ENCODE measurements at regions not wholly inside any gene's neighbourhood (a gene's known extent, or its start where the extent isn't known, plus 50 kb on each side); places are given as distances from the start of the nearest gene placed in this dataset.

DNA sequence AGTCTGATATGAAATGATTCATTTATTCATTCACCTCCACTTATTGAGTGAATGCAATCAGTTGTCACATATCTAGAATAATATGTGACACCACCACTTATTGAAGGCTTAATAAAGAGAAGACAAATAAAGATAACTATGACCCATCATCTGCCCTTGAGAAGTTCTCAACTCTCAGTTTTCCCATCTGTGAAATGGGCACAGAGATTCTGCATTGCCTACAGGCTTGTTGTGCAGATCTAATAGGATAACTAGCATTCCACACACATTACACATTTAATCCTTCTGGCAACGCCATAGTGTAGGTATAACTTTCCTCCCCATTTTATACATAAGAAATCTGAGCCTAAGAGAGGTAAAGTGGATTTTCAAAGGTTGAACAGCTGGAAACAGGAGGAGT, 84.2 kb upstream of the FICD start:
- H3K9me3 Mint-ChIP-seq = no peaks in the 10 kb centered on the region; the same call in 2 of the 3 replicates
- Histone ChIP-seq H3F3A (replicated peaks; ENCODE audit: low read depth) (no peaks in the 10 kb centered on the region), H3K27me3 (ENCODE audit: insufficient read depth) (no peaks in the 10 kb centered on the region), H3K79me2 (replicated peaks; ENCODE audit: insufficient read depth) (no peaks in the 10 kb centered on the region), H3K36me3 (ENCODE audit: insufficient read depth) (no peaks in the 10 kb centered on the region), H3K4me2 (no peak overlapping the region), H3K27ac (ENCODE audit: low read depth) (no peak overlapping the region), H3K9me2 (ENCODE audit: insufficient read depth) (0 out of 2 replicates have a peak, but pooled peaks cover under 1% of the 10 kb centered on the region), H3K4me3 (no peak overlapping the region), H3K4me1 (ENCODE audit: insufficient read depth) (no peaks in the 10 kb centered on the region), H2AFZ (no peak overlapping the region), H4K20me1 (replicated peaks; ENCODE audit: insufficient read depth) (no peaks in the 10 kb centered on the region)
- ATAC-seq (no peak), DNase-seq (ENCODE audit: low spot score) (no peak)
- H3K27ac Mint-ChIP-seq = no peak overlapping the region
- H3K4me1 Mint-ChIP-seq = peaks cover 2% of the 10 kb centered on the region; the same call in 1 of the 3 replicates
- H3K36me3 Mint-ChIP-seq (ENCODE audit: low read depth) = peaks cover 3% of the 10 kb centered on the region; the same call in 1 of the 3 replicates
- H3K27me3 Mint-ChIP-seq (ENCODE audit: insufficient read depth, low read depth, poor library complexity) = peaks cover 4% of the 10 kb centered on the region
- TF ChIP-seq JUNB (IDR thresholded peaks at IDR 0.05; ENCODE audit: unreplicated experiment) (no peak), NANOG (IDR thresholded peaks at IDR 0.05; ENCODE audit: borderline replicate concordance) (no peak), EZH2phosphoT487 (IDR thresholded peaks at IDR 0.05; ENCODE audit: unreplicated experiment) (no peak), ZNF114 (CRISPR knock-in tag; IDR thresholded peaks at IDR 0.05) (no peak), REST (IDR thresholded peaks at IDR 0.05; ENCODE audit: unreplicated experiment) (no peak), CREB1 (CRISPR knock-in tag; IDR thresholded peaks at IDR 0.05; ENCODE audit: low read depth) (no peak), ETS1 (IDR thresholded peaks at IDR 0.05) (no peak)
- TF ChIP-seq, protein P1, sequence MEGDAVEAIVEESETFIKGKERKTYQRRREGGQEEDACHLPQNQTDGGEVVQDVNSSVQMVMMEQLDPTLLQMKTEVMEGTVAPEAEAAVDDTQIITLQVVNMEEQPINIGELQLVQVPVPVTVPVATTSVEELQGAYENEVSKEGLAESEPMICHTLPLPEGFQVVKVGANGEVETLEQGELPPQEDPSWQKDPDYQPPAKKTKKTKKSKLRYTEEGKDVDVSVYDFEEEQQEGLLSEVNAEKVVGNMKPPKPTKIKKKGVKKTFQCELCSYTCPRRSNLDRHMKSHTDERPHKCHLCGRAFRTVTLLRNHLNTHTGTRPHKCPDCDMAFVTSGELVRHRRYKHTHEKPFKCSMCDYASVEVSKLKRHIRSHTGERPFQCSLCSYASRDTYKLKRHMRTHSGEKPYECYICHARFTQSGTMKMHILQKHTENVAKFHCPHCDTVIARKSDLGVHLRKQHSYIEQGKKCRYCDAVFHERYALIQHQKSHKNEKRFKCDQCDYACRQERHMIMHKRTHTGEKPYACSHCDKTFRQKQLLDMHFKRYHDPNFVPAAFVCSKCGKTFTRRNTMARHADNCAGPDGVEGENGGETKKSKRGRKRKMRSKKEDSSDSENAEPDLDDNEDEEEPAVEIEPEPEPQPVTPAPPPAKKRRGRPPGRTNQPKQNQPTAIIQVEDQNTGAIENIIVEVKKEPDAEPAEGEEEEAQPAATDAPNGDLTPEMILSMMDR (conservative IDR thresholded peaks at IDR 0.05; ENCODE audit: low read depth in 2 of 2) = no peak
- H3K4me3 Mint-ChIP-seq = no peak overlapping the region

GRCh38 chr12:108430245-108430644, 84.8 kb upstream of the FICD start:
- H3K4me3 ChIP-seq = no peak overlapping the region
- no peaks in the 10 kb centered on the region for H3K9me2 ChIP-seq (ENCODE audit: insufficient read depth)
- H2AFZ ChIP-seq = no peak overlapping the region
- no peaks in the 10 kb centered on the region for H4K20me1 ChIP-seq (replicated peaks; ENCODE audit: insufficient read depth)
- Mint-ChIP-seq H3K36me3 (ENCODE audit: low read depth) (peaks cover 3% of the 10 kb centered on the region; the same call in 1 of the 3 replicates), H3K4me1 (peaks cover 7% of the 10 kb centered on the region), H3K27me3 (ENCODE audit: insufficient read depth, low read depth, poor library complexity) (peaks cover 4% of the 10 kb centered on the region), H3K4me3 (no peak overlapping the region), H3K27ac (no peak overlapping the region), H3K9me3 (no peaks in the 10 kb centered on the region; the same call in 2 of the 3 replicates)
- no peaks in the 10 kb centered on the region for H3K36me3 ChIP-seq (ENCODE audit: insufficient read depth)
- no peaks in the 10 kb centered on the region for H3K27me3 ChIP-seq (ENCODE audit: insufficient read depth)
- H3K4me1 ChIP-seq (ENCODE audit: insufficient read depth) = peaks cover 4% of the 10 kb centered on the region; the same call in 1 of the 2 replicates
- H3K79me2 ChIP-seq (replicated peaks; ENCODE audit: insufficient read depth) = no peaks in the 10 kb centered on the region
- H3K4me2 ChIP-seq = no peak overlapping the region
- no peak overlapping the region for H3K27ac ChIP-seq (ENCODE audit: low read depth)
- ATAC-seq (no peak), DNase-seq (ENCODE audit: low spot score) (no peak)
- no peaks in the 10 kb centered on the region for H3F3A ChIP-seq (replicated peaks; ENCODE audit: low read depth)
- no peak for TF ChIP-seq EZH2 (IDR thresholded peaks at IDR 0.05; ENCODE audit: low read depth, unreplicated experiment)
- TF ChIP-seq ZNF462 (CRISPR knock-in tag; IDR thresholded peaks at IDR 0.05) = no peak
- no peak for TF ChIP-seq EZH2phosphoT487 (IDR thresholded peaks at IDR 0.05; ENCODE audit: unreplicated experiment)

All from GM23338 (cell line).